Spinal cord (tissue), 9 donors: ENCODE measurements at regions not wholly inside any gene's neighbourhood (a gene's known extent, or its start where the extent isn't known, plus 50 kb on each side); places are given as distances from the start of the nearest gene placed in this dataset.

Experiments
- DNase-seq, 6 donors: peaks; one replicate each; pipeline versions ENCODE4 v3.0.0 to v3.0.0-alpha.2; 2013 to 2015; ENCODE audit warnings: low spot score in 6 of 6, low read depth in 4 of 6
- H3K27ac ChIP-seq: one replicate; pipeline ENCODE4 v1.5.1; 2013; ENCODE audit warnings: low read depth, low read length, control low read depth
- H3K27me3 ChIP-seq: one replicate; pipeline ENCODE4 v1.6.1; 2013; ENCODE audit warnings: low read length; ENCODE audit not compliant: control insufficient read depth, insufficient read depth
- H3K36me3 ChIP-seq: one replicate; pipeline ENCODE4 v1.6.1; 2013; ENCODE audit warnings: low read length; ENCODE audit not compliant: control insufficient read depth, insufficient read depth
- H3K4me1 ChIP-seq: one replicate; pipeline ENCODE4 v1.6.1; 2013; ENCODE audit warnings: low read length; ENCODE audit not compliant: control insufficient read depth, insufficient read depth
- H3K4me3 ChIP-seq: one replicate; pipeline ENCODE4 v1.5.1; 2013; ENCODE audit warnings: low read depth, low read length, control low read depth
- H3K9me3 ChIP-seq: one replicate; pipeline ENCODE4 v1.6.1; 2013; ENCODE audit warnings: low read length; ENCODE audit not compliant: control insufficient read depth, insufficient read depth
- WGBS: methylation state at CpG from one replicate; pipeline ENCODE4 v1.1.5; 2013; ENCODE audit warnings: missing lambda C conversion rate; ENCODE audit not compliant: insufficient coverage; 5-methylcytosine and 5-hydroxymethylcytosine counted together
- donor health status: healthy.

DNA sequence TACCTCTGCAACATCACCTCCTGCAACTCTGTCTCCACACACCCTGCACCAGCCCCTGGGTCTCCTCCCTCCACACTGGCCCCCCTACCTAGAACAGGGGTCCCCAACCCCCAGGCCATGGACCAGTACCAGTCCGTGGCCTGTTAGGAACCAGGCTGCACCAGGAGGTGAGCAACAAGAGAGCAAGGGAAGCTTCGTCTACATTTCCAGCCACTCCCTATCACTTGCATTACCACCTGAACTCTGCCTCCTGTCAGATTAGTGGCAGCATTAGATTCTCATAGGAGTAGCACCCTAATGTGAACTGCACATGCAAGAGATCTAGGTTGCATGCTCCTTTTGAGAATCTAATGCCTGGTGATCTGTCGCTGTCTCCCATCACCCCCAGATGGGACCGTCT lies 108.8 kb upstream of the WDR11 start:
- Histone ChIP-seq H3K9me3 (no peaks in the 10 kb centered on the region), H3K27ac (no peak overlapping the region), H3K36me3 (no peaks in the 10 kb centered on the region), H3K4me3 (no peak overlapping the region), H3K4me1 (no peaks in the 10 kb centered on the region), H3K27me3 (no peaks in the 10 kb centered on the region)
- DNase-seq = no peak
- 100% methylated on average over 2 of the region's 4 CpGs for WGBS

DNA sequence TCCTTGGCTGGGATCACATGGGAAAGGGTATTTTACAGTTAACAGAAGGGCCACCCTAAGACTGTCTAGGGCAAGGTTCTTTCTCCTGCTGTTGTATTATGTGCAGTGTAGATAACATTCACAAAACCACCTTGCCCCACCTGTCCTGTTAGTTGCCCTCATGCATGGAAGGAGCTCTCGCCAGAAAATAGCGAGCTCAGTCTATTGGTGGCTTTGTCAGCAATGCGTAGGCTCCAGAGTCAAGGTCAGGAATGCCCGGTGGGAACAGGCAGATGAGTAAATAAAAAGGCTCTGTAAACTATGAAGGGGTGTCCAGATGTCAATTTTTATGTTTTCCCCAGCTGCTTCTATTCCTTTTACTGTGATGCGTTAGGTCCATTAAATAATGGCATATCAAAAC lies 107.1 kb upstream of the WDR11 start:
- Histone ChIP-seq H3K4me3 (no peak overlapping the region), H3K27me3 (no peaks in the 10 kb centered on the region), H3K27ac (no peak overlapping the region), H3K4me1 (no peaks in the 10 kb centered on the region), H3K9me3 (no peaks in the 10 kb centered on the region), H3K36me3 (no peaks in the 10 kb centered on the region)
- no peak for DNase-seq
- WGBS = 88% methylated on average over 5 of the region's 5 CpGs

DNA sequence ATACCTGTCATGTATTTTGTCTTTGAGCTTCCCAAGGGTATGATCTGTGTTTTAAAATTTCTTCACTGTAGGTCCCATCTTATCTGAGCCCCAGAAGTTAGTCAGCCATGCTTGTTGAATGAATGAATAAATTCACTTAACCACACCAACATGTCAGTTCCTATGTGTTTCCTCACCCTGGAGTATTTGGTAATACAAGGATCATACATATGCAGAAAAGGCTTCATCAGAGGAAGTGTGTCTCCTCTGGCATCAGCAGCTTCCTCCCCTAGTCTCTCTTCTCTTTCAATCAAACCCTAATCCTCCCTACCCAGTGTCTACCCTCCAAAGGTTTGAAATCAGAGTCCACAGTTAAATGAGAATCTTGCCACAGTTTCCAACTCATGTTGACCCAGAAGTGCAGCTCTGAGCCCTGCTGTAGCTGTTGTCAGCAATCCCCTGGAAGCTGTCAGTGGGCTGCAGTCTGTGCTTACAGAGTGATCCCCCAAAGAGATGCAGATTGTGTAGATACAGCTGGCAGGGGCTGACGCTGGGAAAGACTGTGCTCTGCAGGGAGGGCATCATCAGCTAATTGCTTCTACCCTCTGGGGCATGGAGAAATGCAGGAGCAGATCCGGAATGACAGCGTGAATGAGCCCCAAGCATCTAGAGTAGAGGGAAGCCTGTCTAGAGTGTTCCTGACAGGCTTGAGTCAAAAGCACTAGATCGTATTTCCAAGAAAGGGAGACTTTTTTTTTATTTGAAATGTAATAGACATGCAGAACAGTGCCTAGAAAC lies 105.0 kb upstream of the WDR11 start:
- Histone ChIP-seq H3K27me3 (no peaks in the 10 kb centered on the region), H3K36me3 (no peaks in the 10 kb centered on the region), H3K9me3 (no peaks in the 10 kb centered on the region), H3K27ac (no peak overlapping the region), H3K4me3 (no peak overlapping the region), H3K4me1 (no peaks in the 10 kb centered on the region)
- peak in 1 of 6 donors; percentile 79 for DNase-seq
- WGBS = 30% methylated on average over 3 of the region's 4 CpGs

DNA sequence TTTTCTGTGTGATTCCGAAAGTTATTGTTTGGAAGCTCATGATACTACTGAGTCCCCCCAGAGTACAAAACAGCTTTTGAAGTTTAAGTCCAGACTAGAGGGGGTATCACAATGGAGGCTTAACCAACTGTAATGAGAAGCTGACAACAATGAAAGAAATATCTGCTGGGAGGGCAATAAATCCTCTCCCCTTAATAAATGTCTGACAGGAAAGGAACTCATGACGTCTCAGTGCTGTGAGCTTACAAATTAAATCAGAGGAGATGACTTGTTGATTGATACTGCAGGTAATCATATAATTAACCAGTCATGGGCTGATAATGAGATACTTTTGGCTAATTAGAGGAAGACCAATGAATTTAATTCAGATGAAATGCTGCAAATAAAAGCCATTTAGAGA lies 102.6 kb upstream of the WDR11 start:
- 17% methylated on average over 1 of the region's 2 CpGs for WGBS

GRCh38 chr10:120749072-120749471 lies 102.1 kb upstream of the WDR11 start:
- H3K4me3 ChIP-seq = no peak overlapping the region
- H3K9me3 ChIP-seq = no peaks in the 10 kb centered on the region
- H3K4me1 ChIP-seq = no peaks in the 10 kb centered on the region
- 20% methylated on average over 1 of the region's 2 CpGs for WGBS
- H3K27me3 ChIP-seq = no peaks in the 10 kb centered on the region
- no peaks in the 10 kb centered on the region for H3K36me3 ChIP-seq
- H3K27ac ChIP-seq = no peak overlapping the region
- DNase-seq = peak in 2 of 6 donors; percentile 68 to 93

More for the DNA sequence above, 102.6 kb upstream of the WDR11 start:
- H3K27me3 ChIP-seq = no peaks in the 10 kb centered on the region
- H3K36me3 ChIP-seq = no peaks in the 10 kb centered on the region
- H3K4me1 ChIP-seq = no peaks in the 10 kb centered on the region
- peak in 1 of 6 donors; percentile 66 for DNase-seq
- H3K4me3 ChIP-seq = no peak overlapping the region
- H3K27ac ChIP-seq = no peak overlapping the region
- H3K9me3 ChIP-seq = no peaks in the 10 kb centered on the region

- H3K4me3 ChIP-seq = no peak overlapping the region
- H3K4me1 ChIP-seq = no peaks in the 10 kb centered on the region
- no peaks in the 10 kb centered on the region for H3K9me3 ChIP-seq
- H3K36me3 ChIP-seq = no peaks in the 10 kb centered on the region
- WGBS = 66% methylated on average over 7 of the region's 11 CpGs
- H3K27me3 ChIP-seq = no peaks in the 10 kb centered on the region
- DNase-seq = no peak
- no peak overlapping the region for H3K27ac ChIP-seq
Measured at GRCh38 chr10:120749856-120750566, 101.2 kb upstream of the WDR11 start.

GRCh38 chr10:120755771-120756170 lies 95.4 kb upstream of the WDR11 start:
- H3K9me3 ChIP-seq = no peaks in the 10 kb centered on the region
- no peak for DNase-seq
- no peak overlapping the region for H3K4me3 ChIP-seq
- H3K27me3 ChIP-seq = peaks cover 3% of the 10 kb centered on the region
- H3K27ac ChIP-seq = no peak overlapping the region
- H3K36me3 ChIP-seq = no peaks in the 10 kb centered on the region
- H3K4me1 ChIP-seq = no peaks in the 10 kb centered on the region

DNA sequence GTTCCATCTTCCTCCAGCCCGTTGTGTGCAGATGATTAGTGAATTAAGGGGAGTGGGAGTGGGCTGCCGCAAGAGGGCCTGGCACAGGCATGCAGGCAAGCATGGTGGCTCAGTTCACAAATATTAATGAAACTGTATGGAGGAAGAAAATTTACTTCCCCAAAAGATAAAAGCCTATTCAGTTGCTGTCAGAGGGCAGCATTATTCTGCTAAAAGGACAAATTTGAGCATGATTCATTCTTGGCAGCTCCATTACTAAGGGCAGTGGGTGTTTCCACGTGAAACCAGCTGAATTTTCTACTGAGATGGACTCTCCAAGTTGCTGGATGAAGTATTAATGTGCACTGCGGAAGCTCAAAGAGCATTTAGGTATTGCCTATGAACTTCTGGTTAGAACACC lies 90.9 kb upstream of the WDR11 start:
- no CpG with 5 or more reads among the region's 4 CpGs for WGBS
- peaks cover 3% of the 10 kb centered on the region for H3K27me3 ChIP-seq
- H3K27ac ChIP-seq = no peak overlapping the region
- no peaks in the 10 kb centered on the region for H3K36me3 ChIP-seq
- no peaks in the 10 kb centered on the region for H3K4me1 ChIP-seq
- no peak for DNase-seq
- H3K9me3 ChIP-seq = no peaks in the 10 kb centered on the region
- H3K4me3 ChIP-seq = no peak overlapping the region

GRCh38 chr10:120761951-120762350 lies 89.2 kb upstream of the WDR11 start:
- 100% methylated on average over 1 of the region's 5 CpGs for WGBS
- H3K4me3 ChIP-seq = no peak overlapping the region
- no peak for DNase-seq
- no peaks in the 10 kb centered on the region for H3K36me3 ChIP-seq
- no peak overlapping the region for H3K27ac ChIP-seq
- peaks cover 3% of the 10 kb centered on the region for H3K27me3 ChIP-seq
- H3K4me1 ChIP-seq = no peaks in the 10 kb centered on the region
- no peaks in the 10 kb centered on the region for H3K9me3 ChIP-seq

DNA sequence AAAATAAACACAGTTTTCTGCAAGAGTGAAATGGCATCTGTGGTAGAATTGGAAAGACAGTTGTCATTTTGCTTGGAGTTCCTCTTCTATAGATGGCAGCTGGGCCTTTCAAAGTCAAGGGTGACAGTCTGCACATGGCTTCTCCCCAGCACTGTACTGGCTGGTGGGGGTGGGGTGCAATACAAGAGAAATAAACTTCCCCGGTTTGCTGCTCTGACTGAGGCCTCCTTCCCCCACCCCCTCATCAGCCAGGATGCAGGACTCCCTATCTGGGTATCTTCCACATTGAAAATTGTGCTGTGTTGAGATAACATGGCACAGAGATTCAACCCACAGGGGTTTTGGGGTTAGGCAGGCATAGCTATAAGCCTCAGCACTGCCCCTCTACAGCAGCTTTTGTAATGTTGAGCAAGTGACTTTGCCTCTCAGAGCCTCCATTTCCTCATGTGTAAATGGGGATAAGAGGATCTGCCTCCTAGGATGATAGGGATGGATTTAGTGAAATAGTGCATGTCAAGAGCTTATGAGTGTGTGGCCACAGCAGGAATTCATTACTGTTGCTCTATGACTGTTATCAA lies 85.8 kb upstream of the WDR11 start:
- no peaks in the 10 kb centered on the region for H3K4me1 ChIP-seq

More for the DNA sequence above, 85.8 kb upstream of the WDR11 start:
- no CpG with 5 or more reads among the region's 1 CpG for WGBS
- Histone ChIP-seq H3K9me3 (no peaks in the 10 kb centered on the region), H3K27me3 (no peaks in the 10 kb centered on the region), H3K4me3 (no peak overlapping the region), H3K36me3 (no peaks in the 10 kb centered on the region), H3K27ac (no peak overlapping the region)
- no peak for DNase-seq
